OCI-M1 (cell line): ENCODE measurements at regions not wholly inside any gene's neighbourhood (a gene's known extent, or its start where the extent isn't known, plus 50 kb on each side); places are given as distances from the start of the nearest gene placed in this dataset.

ENCODE experiments used
- DNase-seq: peaks from one replicate; lab custom pipeline; 2025; lab: John Stamatoyannopoulos, UW

DNA sequence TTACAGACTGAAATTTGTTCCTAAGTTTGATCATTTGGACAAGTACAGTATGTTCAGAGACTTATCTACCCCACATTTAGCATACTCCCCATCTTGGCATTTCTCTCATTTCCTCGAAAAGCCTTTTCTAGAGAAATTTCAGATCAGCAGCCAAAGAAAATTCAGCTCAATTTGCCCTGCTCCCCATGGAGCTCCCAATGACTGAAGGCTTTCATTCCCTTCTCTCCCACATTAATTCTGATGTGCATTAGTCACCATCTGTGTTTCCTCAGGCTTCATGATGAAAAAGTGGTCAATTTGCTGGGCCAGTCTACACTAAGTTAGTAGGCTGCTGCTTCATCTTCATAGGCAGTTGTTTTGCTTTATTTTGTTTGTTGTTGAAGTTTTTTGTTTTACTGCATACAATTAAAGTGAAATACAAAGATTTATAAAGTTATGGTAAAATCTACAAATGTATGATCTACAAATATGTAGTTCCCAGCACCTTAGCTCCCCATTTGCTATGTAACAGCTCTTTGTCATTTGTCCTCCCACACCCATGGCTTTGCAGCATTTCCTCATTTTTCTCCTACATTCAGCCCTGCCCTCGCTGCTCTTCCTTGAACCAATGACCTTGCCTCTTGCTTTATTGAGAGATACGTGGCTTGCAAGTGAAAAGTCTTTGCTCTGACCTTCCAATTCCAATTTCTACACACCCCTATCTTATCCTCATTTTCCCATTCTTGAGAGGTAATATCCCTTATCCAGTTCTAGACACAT, 193.9 kb downstream of the ANAPC10 start:
- peak; percentile 65 for DNase-seq

DNA sequence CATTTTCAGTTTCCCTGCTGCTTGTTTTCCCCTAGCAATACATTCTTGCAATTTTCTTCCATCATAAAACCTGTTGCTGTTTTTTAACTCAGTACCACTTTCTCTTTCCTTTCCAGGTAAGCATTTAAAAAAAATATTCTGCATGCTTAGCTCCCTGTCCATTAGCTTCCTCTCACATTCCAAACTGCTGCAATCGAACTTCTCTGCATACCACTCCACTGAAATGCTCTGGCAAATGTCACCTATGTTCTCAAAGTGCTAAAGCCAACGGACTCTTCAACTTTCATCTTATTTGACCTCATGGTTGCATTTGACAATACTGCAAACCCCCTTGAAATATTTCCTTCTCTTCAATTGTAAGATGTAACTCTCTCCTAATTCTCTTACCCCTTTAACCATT, 192.7 kb downstream of the ANAPC10 start:
- DNase-seq: no peak

GRCh38 chr4:144906181-144906925, 191.6 kb downstream of the ANAPC10 start:
- peak; percentile 82 for DNase-seq

DNA sequence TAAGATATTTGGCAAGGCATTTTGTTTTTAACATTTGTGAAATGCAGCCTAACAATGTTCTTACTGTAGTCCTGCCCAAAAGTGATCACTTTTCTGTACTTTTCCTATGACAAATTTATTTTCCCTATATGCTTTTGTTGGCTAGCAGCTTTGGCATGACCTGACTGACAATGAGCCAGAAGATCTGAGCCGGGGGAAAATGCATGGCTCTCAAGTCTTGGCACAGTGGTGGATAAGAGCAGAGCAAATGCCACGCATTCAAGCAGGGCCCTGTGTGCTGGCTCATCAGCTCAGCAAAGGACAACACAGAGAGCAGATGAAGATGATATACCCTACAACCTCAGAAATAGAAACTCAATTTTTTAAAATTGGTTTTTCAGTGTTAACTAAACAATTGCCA, 187.3 kb downstream of the ANAPC10 start:
- DNase-seq: no peak
